NCI-H345 (cell line): ENCODE measurements at regions not wholly inside any gene's neighbourhood (a gene's known extent, or its start where the extent isn't known, plus 50 kb on each side); places are given as distances from the start of the nearest gene placed in this dataset.

Source experiments
- DNase-seq: peaks from one replicate; lab custom pipeline; 2025; lab: John Stamatoyannopoulos, UW

GRCh38 chr21:27645285-27645684 is 678.4 kb upstream of the ADAMTS5 start:
- no peak for DNase-seq

GRCh38 chr21:27643326-27643725 is 676.4 kb upstream of the ADAMTS5 start:
- DNase-seq: no peak

- DNase-seq: no peak
Measured at GRCh38 chr21:27639286-27639685, 672.4 kb upstream of the ADAMTS5 start.

- DNase-seq: no peak
Measured at GRCh38 chr21:27636656-27637055, 669.8 kb upstream of the ADAMTS5 start.

GRCh38 chr21:27633631-27634030 is 666.7 kb upstream of the ADAMTS5 start:
- no peak for DNase-seq

- DNase-seq: no peak
Measured at GRCh38 chr21:27631471-27631870, 664.6 kb upstream of the ADAMTS5 start.

GRCh38 chr21:27622631-27623030 is 655.7 kb upstream of the ADAMTS5 start:
- no peak for DNase-seq

- DNase-seq: no peak
Measured at GRCh38 chr21:27614231-27614630, 647.3 kb upstream of the ADAMTS5 start.

- DNase-seq: no peak
Measured at GRCh38 chr21:27606422-27606821, 639.5 kb upstream of the ADAMTS5 start.

- no peak for DNase-seq
Measured at GRCh38 chr21:27596196-27596595, 629.3 kb upstream of the ADAMTS5 start.

- DNase-seq: no peak
Measured at GRCh38 chr21:27595716-27596115, 628.8 kb upstream of the ADAMTS5 start.

- DNase-seq: no peak
Measured at GRCh38 chr21:27590271-27590670, 623.4 kb upstream of the ADAMTS5 start.

- DNase-seq: no peak
Measured at GRCh38 chr21:27589781-27590180, 622.9 kb upstream of the ADAMTS5 start.

GRCh38 chr21:27586986-27587385 is 620.1 kb upstream of the ADAMTS5 start:
- no peak for DNase-seq

- no peak for DNase-seq
Measured at GRCh38 chr21:27586326-27586725, 619.4 kb upstream of the ADAMTS5 start.

GRCh38 chr21:27584256-27584655 is 617.4 kb upstream of the ADAMTS5 start:
- DNase-seq: no peak

- no peak for DNase-seq
Measured at GRCh38 chr21:27582948-27583430, 616.1 kb upstream of the ADAMTS5 start.

GRCh38 chr21:27582246-27582947 is 615.5 kb upstream of the ADAMTS5 start:
- DNase-seq: no peak

- no peak for DNase-seq
Measured at GRCh38 chr21:27581168-27581567, 614.3 kb upstream of the ADAMTS5 start.

GRCh38 chr21:27580276-27580675 is 613.4 kb upstream of the ADAMTS5 start:
- no peak for DNase-seq

GRCh38 chr21:27578741-27579265 is 611.9 kb upstream of the ADAMTS5 start:
- DNase-seq: no peak

- DNase-seq: no peak
Measured at GRCh38 chr21:27572696-27573095, 605.8 kb upstream of the ADAMTS5 start.

- DNase-seq: no peak
Measured at GRCh38 chr21:27571706-27572105, 604.8 kb upstream of the ADAMTS5 start.

GRCh38 chr21:27570306-27570868 is 603.5 kb upstream of the ADAMTS5 start:
- no peak for DNase-seq
